Lower lobe of right lung (tissue), 2 donors: ENCODE measurements at regions not wholly inside any gene's neighbourhood (a gene's known extent, or its start where the extent isn't known, plus 50 kb on each side); places are given as distances from the start of the nearest gene placed in this dataset.

Experiments used
- ATAC-seq, 2 donors: fragments of 200-7000 bp; cut with Tn5 transposase; one replicate each; pipeline ENCODE4 v1.9.1; 2020 to 2022; ENCODE audit warnings: mild to moderate bottlenecking in 2 of 2, moderate library complexity in 2 of 2
- DNase-seq: peaks from one replicate; pipeline ENCODE4 v3.0.0-alpha.2; 2020
- H3K27ac ChIP-seq: fragments of 200-600 bp; one replicate; pipeline ENCODE4 v1.8.0; 2022
- H3K27me3 ChIP-seq: fragments of 200-600 bp; one replicate; pipeline ENCODE4 v1.8.0; 2022; ENCODE audit warnings: low read depth
- H3K36me3 ChIP-seq: fragments of 200-600 bp; one replicate; pipeline ENCODE4 v1.8.0; 2022; ENCODE audit warnings: mild to moderate bottlenecking
- H3K4me1 ChIP-seq: fragments of 200-600 bp; one replicate; pipeline ENCODE4 v1.8.0; 2022
- H3K4me3 ChIP-seq: fragments of 200-600 bp; one replicate; pipeline ENCODE4 v1.8.0; 2022; ENCODE audit warnings: mild to moderate bottlenecking
- H3K9me3 ChIP-seq: fragments of 200-600 bp; one replicate; pipeline ENCODE4 v1.8.0; 2022
- CTCF ChIP-seq: fragments of 200-600 bp; IDR thresholded peaks from one replicate; pipeline ENCODE4 v1.8.0; 2022; ENCODE audit warnings: antibody characterized with exemption, mild to moderate bottlenecking
- intact Hi-C: fragments of 100-400 bp; cut with DNase I; formaldehyde crosslinking; loops from one replicate; pipeline ENCODE4 v1.11.0; 2022
- donor health status: DM: no; HTN: yes; CAD: no; lungs with severe emphysema.

- Histone ChIP-seq H3K9me3 (no peaks in the 10 kb centered on the region), H3K27me3 (no peaks in the 10 kb centered on the region), H3K4me1 (no peaks in the 10 kb centered on the region), H3K4me3 (no peak overlapping the region), H3K27ac (no peak overlapping the region), H3K36me3 (no peaks in the 10 kb centered on the region)
- ATAC-seq: no peak
- no peak for DNase-seq
- intact Hi-C loops: no loop called here
- no peak for TF ChIP-seq CTCF
Measured at GRCh38 chr5:39670955-39671354, 246.2 kb upstream of the DAB2 start.

GRCh38 chr5:39670391-39670790 lies 245.6 kb upstream of the DAB2 start:
- DNase-seq (no peak), ATAC-seq (no peak)
- Histone ChIP-seq H3K27me3 (no peaks in the 10 kb centered on the region), H3K4me1 (no peaks in the 10 kb centered on the region), H3K9me3 (no peaks in the 10 kb centered on the region), H3K27ac (no peak overlapping the region), H3K36me3 (no peaks in the 10 kb centered on the region), H3K4me3 (no peak overlapping the region)
- intact Hi-C loops: no loop called here
- TF ChIP-seq CTCF: no peak

GRCh38 chr5:39668980-39669379 lies 244.2 kb upstream of the DAB2 start:
- H3K4me3 ChIP-seq: no peak overlapping the region
- intact Hi-C loops: no loop called here
- no peak overlapping the region for H3K27ac ChIP-seq
- DNase-seq: no peak
- H3K36me3 ChIP-seq: no peaks in the 10 kb centered on the region
- H3K4me1 ChIP-seq: no peaks in the 10 kb centered on the region
- no peak for ATAC-seq
- no peaks in the 10 kb centered on the region for H3K9me3 ChIP-seq
- no peaks in the 10 kb centered on the region for H3K27me3 ChIP-seq
- no peak for TF ChIP-seq CTCF

GRCh38 chr5:39665328-39665727 lies 240.5 kb upstream of the DAB2 start:
- TF ChIP-seq CTCF: no peak
- DNase-seq (no peak), ATAC-seq (no peak)
- no peak overlapping the region for H3K27ac ChIP-seq
- no peaks in the 10 kb centered on the region for H3K9me3 ChIP-seq
- intact Hi-C loops: no loop called here
- no peak overlapping the region for H3K4me3 ChIP-seq
- H3K36me3 ChIP-seq: no peaks in the 10 kb centered on the region
- H3K27me3 ChIP-seq: no peaks in the 10 kb centered on the region
- no peaks in the 10 kb centered on the region for H3K4me1 ChIP-seq

- Histone ChIP-seq H3K4me3 (no peak overlapping the region), H3K27ac (no peak overlapping the region), H3K27me3 (no peaks in the 10 kb centered on the region), H3K9me3 (no peaks in the 10 kb centered on the region), H3K36me3 (no peaks in the 10 kb centered on the region), H3K4me1 (no peaks in the 10 kb centered on the region)
- ATAC-seq (no peak), DNase-seq (no peak)
- no peak for TF ChIP-seq CTCF
- intact Hi-C loops: no loop called here
Measured at GRCh38 chr5:39662945-39663344, 238.2 kb upstream of the DAB2 start.
